ENCODE measurements at regions not wholly inside any gene's neighbourhood (a gene's known extent, or its start where the extent isn't known, plus 50 kb on each side); places are given as distances from the start of the nearest gene placed in this dataset.

DNA sequence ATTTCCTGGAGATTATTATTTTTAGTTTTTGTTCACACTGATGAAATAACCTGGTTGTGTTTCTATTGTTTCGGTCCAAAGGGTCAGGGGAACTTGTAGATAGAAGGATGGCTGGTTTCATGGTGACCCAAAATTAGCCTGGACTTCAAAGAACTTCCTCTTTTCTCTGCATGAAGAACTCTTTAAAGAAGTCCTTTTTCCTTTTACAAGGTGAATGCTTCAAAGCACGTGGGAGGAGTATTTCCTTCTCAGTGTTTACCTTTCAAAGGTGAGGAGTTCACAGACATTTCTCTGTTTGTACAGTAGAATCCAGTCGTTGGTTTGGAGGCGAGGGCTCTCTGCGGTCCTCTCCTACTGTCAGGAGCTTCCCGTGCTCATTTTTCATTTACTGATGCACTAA lies 561.7 kb downstream of the GATA3 start:
- H2AK5ac ChIP-seq (ENCODE audit: low read length): no peak overlapping the region
- no peak overlapping the region for H3K4me3 ChIP-seq (ENCODE audit: low read length)
- H3K27me3 ChIP-seq (ENCODE audit: insufficient read depth, low read length, poor library complexity): no peaks in the 10 kb centered on the region
- H2BK15ac ChIP-seq (replicated peaks; ENCODE audit: low read depth): no peak overlapping the region
- no peak overlapping the region for H2BK120ac ChIP-seq (ENCODE audit: low read depth, low read length)
- H2BK5ac ChIP-seq (ENCODE audit: low read length): no peak overlapping the region
- no peak overlapping the region for H3K23ac ChIP-seq (ENCODE audit: low read length)
- H3K79me1 ChIP-seq (ENCODE audit: low read length): no peaks in the 10 kb centered on the region
- H3K36me3 ChIP-seq (ENCODE audit: control insufficient read depth, insufficient read depth, low read length): no peaks in the 10 kb centered on the region
- H3K79me2 ChIP-seq (ENCODE audit: control insufficient read depth, insufficient read depth, low read length): no peaks in the 10 kb centered on the region
- no peak for DNase-seq
- no peak overlapping the region for H3K9ac ChIP-seq (ENCODE audit: low read length)
- H3K4me1 ChIP-seq (ENCODE audit: control insufficient read depth, low read depth, low read length): no peaks in the 10 kb centered on the region
- no peak overlapping the region for H4K5ac ChIP-seq (ENCODE audit: low read length)
- no peak overlapping the region for H3K27ac ChIP-seq (ENCODE audit: low read depth, low read length)
- no peak overlapping the region for H4K8ac ChIP-seq (ENCODE audit: low read depth, low read length)
- no CpG with 5 or more reads among the region's 6 CpGs for WGBS (ENCODE audit: extremely low coverage, insufficient coverage, low lambda C conversion rate)
- no peak overlapping the region for H3K4ac ChIP-seq (ENCODE audit: low read depth, low read length)
- no peak overlapping the region for H3K18ac ChIP-seq (ENCODE audit: low read length)
- H3K56ac ChIP-seq (ENCODE audit: low read length): no peak overlapping the region
- no peak overlapping the region for H3K4me2 ChIP-seq (ENCODE audit: low read length)

DNA sequence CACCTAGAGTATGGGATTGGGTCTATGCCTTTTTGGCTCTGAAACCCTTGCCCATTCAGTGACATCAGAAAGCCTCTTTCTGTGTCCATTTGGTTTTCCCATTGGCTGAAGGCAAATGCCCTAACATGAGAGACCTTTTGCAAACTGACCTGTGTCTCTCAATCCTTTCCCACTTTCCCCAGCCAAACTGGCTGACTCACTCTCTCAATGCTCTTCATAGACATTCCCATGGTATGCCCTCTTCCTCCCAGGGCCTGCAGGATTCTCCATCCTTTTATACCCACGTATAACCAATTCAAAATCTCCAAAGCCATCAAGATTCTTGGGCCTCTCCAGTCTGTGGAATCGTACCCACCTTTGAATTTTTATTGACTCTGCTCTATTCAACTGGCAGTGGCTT lies 563.3 kb downstream of the GATA3 start:
- Histone ChIP-seq H3K9ac (ENCODE audit: low read length) (no peak overlapping the region), H2AK5ac (ENCODE audit: low read length) (no peak overlapping the region), H2BK5ac (ENCODE audit: low read length) (no peak overlapping the region), H3K79me2 (ENCODE audit: control insufficient read depth, insufficient read depth, low read length) (no peaks in the 10 kb centered on the region), H3K4me2 (ENCODE audit: low read length) (no peak overlapping the region), H3K18ac (ENCODE audit: low read length) (no peak overlapping the region), H4K8ac (ENCODE audit: low read depth, low read length) (no peak overlapping the region), H3K36me3 (ENCODE audit: control insufficient read depth, insufficient read depth, low read length) (no peaks in the 10 kb centered on the region), H3K56ac (ENCODE audit: low read length) (no peak overlapping the region), H4K5ac (ENCODE audit: low read length) (no peak overlapping the region), H3K4me3 (ENCODE audit: low read length) (no peak overlapping the region), H3K79me1 (ENCODE audit: low read length) (no peaks in the 10 kb centered on the region), H3K27ac (ENCODE audit: low read depth, low read length) (no peak overlapping the region), H2BK120ac (ENCODE audit: low read depth, low read length) (no peak overlapping the region), H3K27me3 (ENCODE audit: insufficient read depth, low read length, poor library complexity) (no peaks in the 10 kb centered on the region), H3K23ac (ENCODE audit: low read length) (no peak overlapping the region), H2BK15ac (replicated peaks; ENCODE audit: low read depth) (no peak overlapping the region), H3K4me1 (ENCODE audit: control insufficient read depth, low read depth, low read length) (no peaks in the 10 kb centered on the region), H3K4ac (ENCODE audit: low read depth, low read length) (no peak overlapping the region)
- no peak for DNase-seq
- no CpG with 5 or more reads among the region's 2 CpGs for WGBS (ENCODE audit: extremely low coverage, insufficient coverage, low lambda C conversion rate)

GRCh38 chr10:8618834-8619233 lies 564.3 kb downstream of the GATA3 start:
- no peaks in the 10 kb centered on the region for H3K36me3 ChIP-seq (ENCODE audit: control insufficient read depth, insufficient read depth, low read length)
- no peak overlapping the region for H3K27ac ChIP-seq (ENCODE audit: low read depth, low read length)
- WGBS (ENCODE audit: extremely low coverage, insufficient coverage, low lambda C conversion rate): no CpG with 5 or more reads among the region's 4 CpGs

GRCh38 chr10:8628351-8628750 lies 573.9 kb downstream of the GATA3 start:
- DNase-seq: peak; percentile 32
- Histone ChIP-seq H3K56ac (ENCODE audit: low read length) (no peak overlapping the region), H3K79me2 (ENCODE audit: control insufficient read depth, insufficient read depth, low read length) (no peaks in the 10 kb centered on the region), H4K5ac (ENCODE audit: low read length) (no peak overlapping the region), H3K27ac (ENCODE audit: low read depth, low read length) (no peak overlapping the region), H3K27me3 (ENCODE audit: insufficient read depth, low read length, poor library complexity) (no peaks in the 10 kb centered on the region), H3K4me2 (ENCODE audit: low read length) (no peak overlapping the region), H3K36me3 (ENCODE audit: control insufficient read depth, insufficient read depth, low read length) (no peaks in the 10 kb centered on the region), H3K23ac (ENCODE audit: low read length) (no peak overlapping the region), H3K18ac (ENCODE audit: low read length) (no peak overlapping the region), H4K8ac (ENCODE audit: low read depth, low read length) (no peak overlapping the region), H2BK5ac (ENCODE audit: low read length) (no peak overlapping the region), H3K4me1 (ENCODE audit: control insufficient read depth, low read depth, low read length) (no peaks in the 10 kb centered on the region), H3K4me3 (ENCODE audit: low read length) (no peak overlapping the region), H2AK5ac (ENCODE audit: low read length) (no peak overlapping the region), H3K4ac (ENCODE audit: low read depth, low read length) (no peak overlapping the region), H3K79me1 (ENCODE audit: low read length) (no peaks in the 10 kb centered on the region), H2BK15ac (replicated peaks; ENCODE audit: low read depth) (no peak overlapping the region), H2BK120ac (ENCODE audit: low read depth, low read length) (no peak overlapping the region), H3K9ac (ENCODE audit: low read length) (no peak overlapping the region)
- WGBS (ENCODE audit: extremely low coverage, insufficient coverage, low lambda C conversion rate): no CpG with 5 or more reads among the region's 5 CpGs

More at GRCh38 chr10:8618834-8619233, 564.3 kb downstream of the GATA3 start:
- Histone ChIP-seq H3K27me3 (ENCODE audit: insufficient read depth, low read length, poor library complexity) (no peaks in the 10 kb centered on the region), H3K4me3 (ENCODE audit: low read length) (no peak overlapping the region), H3K4ac (ENCODE audit: low read depth, low read length) (no peak overlapping the region), H3K9ac (ENCODE audit: low read length) (no peak overlapping the region), H3K23ac (ENCODE audit: low read length) (no peak overlapping the region), H3K4me2 (ENCODE audit: low read length) (no peak overlapping the region), H2BK120ac (ENCODE audit: low read depth, low read length) (no peak overlapping the region), H4K5ac (ENCODE audit: low read length) (no peak overlapping the region), H2AK5ac (ENCODE audit: low read length) (no peak overlapping the region), H3K4me1 (ENCODE audit: control insufficient read depth, low read depth, low read length) (no peaks in the 10 kb centered on the region), H3K18ac (ENCODE audit: low read length) (no peak overlapping the region), H4K8ac (ENCODE audit: low read depth, low read length) (no peak overlapping the region), H3K79me2 (ENCODE audit: control insufficient read depth, insufficient read depth, low read length) (no peaks in the 10 kb centered on the region), H3K56ac (ENCODE audit: low read length) (no peak overlapping the region), H2BK15ac (replicated peaks; ENCODE audit: low read depth) (no peak overlapping the region), H2BK5ac (ENCODE audit: low read length) (no peak overlapping the region), H3K79me1 (ENCODE audit: low read length) (no peaks in the 10 kb centered on the region)
- DNase-seq: no peak

GRCh38 chr10:8633909-8634308 lies 579.4 kb downstream of the GATA3 start:
- H3K4me1 ChIP-seq (ENCODE audit: control insufficient read depth, low read depth, low read length): no peaks in the 10 kb centered on the region
- H4K8ac ChIP-seq (ENCODE audit: low read depth, low read length): no peak overlapping the region
- no peak overlapping the region for H2BK120ac ChIP-seq (ENCODE audit: low read depth, low read length)
- H3K79me1 ChIP-seq (ENCODE audit: low read length): no peaks in the 10 kb centered on the region
- no CpG with 5 or more reads among the region's 1 CpG for WGBS (ENCODE audit: extremely low coverage, insufficient coverage, low lambda C conversion rate)
- H2BK5ac ChIP-seq (ENCODE audit: low read length): no peak overlapping the region
- no peak overlapping the region for H4K5ac ChIP-seq (ENCODE audit: low read length)
- H3K23ac ChIP-seq (ENCODE audit: low read length): no peak overlapping the region
- no peak overlapping the region for H3K9ac ChIP-seq (ENCODE audit: low read length)
- H3K27me3 ChIP-seq (ENCODE audit: insufficient read depth, low read length, poor library complexity): no peaks in the 10 kb centered on the region
- DNase-seq: no peak
- H3K79me2 ChIP-seq (ENCODE audit: control insufficient read depth, insufficient read depth, low read length): no peaks in the 10 kb centered on the region
- no peak overlapping the region for H2BK15ac ChIP-seq (replicated peaks; ENCODE audit: low read depth)
- no peak overlapping the region for H3K4me2 ChIP-seq (ENCODE audit: low read length)
- H3K18ac ChIP-seq (ENCODE audit: low read length): no peak overlapping the region
- H3K56ac ChIP-seq (ENCODE audit: low read length): no peak overlapping the region
- no peak overlapping the region for H3K4ac ChIP-seq (ENCODE audit: low read depth, low read length)
- H2AK5ac ChIP-seq (ENCODE audit: low read length): no peak overlapping the region
- no peaks in the 10 kb centered on the region for H3K36me3 ChIP-seq (ENCODE audit: control insufficient read depth, insufficient read depth, low read length)
- no peak overlapping the region for H3K4me3 ChIP-seq (ENCODE audit: low read length)
- no peak overlapping the region for H3K27ac ChIP-seq (ENCODE audit: low read depth, low read length)

DNA sequence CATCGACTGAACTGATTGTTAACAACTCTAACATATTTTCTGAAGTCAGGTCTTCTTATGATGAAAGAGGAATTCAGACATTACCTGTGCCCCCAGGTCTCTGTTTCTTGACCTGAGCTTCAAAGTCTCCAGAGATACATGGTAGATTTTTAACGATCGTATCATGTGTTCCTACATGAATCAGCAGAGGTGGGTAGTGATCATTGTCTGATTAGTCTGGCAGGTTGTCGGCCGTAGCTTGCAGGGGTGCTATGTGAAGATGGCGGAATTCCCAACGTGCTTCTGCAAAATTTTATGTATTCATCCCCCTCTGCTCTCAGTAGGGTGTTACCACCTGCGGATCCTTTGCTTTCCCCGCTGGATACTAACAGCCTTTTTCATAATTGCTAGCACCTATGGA lies 581.9 kb downstream of the GATA3 start:
- H3K4me1 ChIP-seq (ENCODE audit: control insufficient read depth, low read depth, low read length): no peaks in the 10 kb centered on the region
- H3K36me3 ChIP-seq (ENCODE audit: control insufficient read depth, insufficient read depth, low read length): no peaks in the 10 kb centered on the region
- H3K4me3 ChIP-seq (ENCODE audit: low read length): no peak overlapping the region
- H4K5ac ChIP-seq (ENCODE audit: low read length): no peak overlapping the region
- no CpG with 5 or more reads among the region's 9 CpGs for WGBS (ENCODE audit: extremely low coverage, insufficient coverage, low lambda C conversion rate)
- no peaks in the 10 kb centered on the region for H3K27me3 ChIP-seq (ENCODE audit: insufficient read depth, low read length, poor library complexity)
- H3K4me2 ChIP-seq (ENCODE audit: low read length): no peak overlapping the region
- no peak overlapping the region for H4K8ac ChIP-seq (ENCODE audit: low read depth, low read length)
- no peak overlapping the region for H3K18ac ChIP-seq (ENCODE audit: low read length)
- no peak overlapping the region for H3K9ac ChIP-seq (ENCODE audit: low read length)
- H2BK5ac ChIP-seq (ENCODE audit: low read length): no peak overlapping the region
- H2AK5ac ChIP-seq (ENCODE audit: low read length): no peak overlapping the region
- H3K79me1 ChIP-seq (ENCODE audit: low read length): no peaks in the 10 kb centered on the region
- H3K23ac ChIP-seq (ENCODE audit: low read length): no peak overlapping the region
- H3K27ac ChIP-seq (ENCODE audit: low read depth, low read length): no peak overlapping the region
- no peak overlapping the region for H2BK15ac ChIP-seq (replicated peaks; ENCODE audit: low read depth)
- no peaks in the 10 kb centered on the region for H3K79me2 ChIP-seq (ENCODE audit: control insufficient read depth, insufficient read depth, low read length)
- H2BK120ac ChIP-seq (ENCODE audit: low read depth, low read length): no peak overlapping the region
- no peak overlapping the region for H3K4ac ChIP-seq (ENCODE audit: low read depth, low read length)
- H3K56ac ChIP-seq (ENCODE audit: low read length): no peak overlapping the region
- DNase-seq: no peak

All from mesendoderm (in vitro differentiated cells).